ENCODE measurements at regions not wholly inside any gene's neighbourhood (a gene's known extent, or its start where the extent isn't known, plus 50 kb on each side); places are given as distances from the start of the nearest gene placed in this dataset.

GRCh38 chr10:80697926-80698325 is 160.2 kb downstream of the SH2D4B start:
- H3K36me3 ChIP-seq (ENCODE audit: control insufficient read depth, insufficient read depth, low read length): no peaks in the 10 kb centered on the region
- ATAC-seq (no peak), DNase-seq (ENCODE audit: low read depth, low spot score) (no peak)
- intact Hi-C loops (cut with micrococcal nuclease; ENCODE audit: unreplicated experiment) (loop anchor here (2.0 kb wide), 1 partner anchor 321 kb away; no protein-coding TSS in a partner anchor), in situ Hi-C loops (cut with HindIII; ENCODE audit: low pct_unique_long_range_greater_than_20kb, low sequenced_read_pairs) (no loop called here)
- POLR2A ChIA-PET: no interaction called here
- H3K4me1 ChIP-seq (ENCODE audit: control insufficient read depth, insufficient read depth, low read length): no peaks in the 10 kb centered on the region
- H3K9me3 ChIP-seq (ENCODE audit: control insufficient read depth, insufficient read depth, low read depth, low read length): no peaks in the 10 kb centered on the region
- TF ChIP-seq CTCF (IDR thresholded peaks at IDR 0.05) (no peak), SIN3A (IDR thresholded peaks at IDR 0.05; ENCODE audit: borderline replicate concordance, insufficient read depth, low read depth, low read length) (no peak), REST (IDR thresholded peaks at IDR 0.05; ENCODE audit: insufficient read depth in 1 of 2, low read depth in 2 of 2, low read length in 1 of 2) (no peak), TCF7L2 (IDR thresholded peaks at IDR 0.05; ENCODE audit: low read depth, low read length) (no peak), POLR2AphosphoS5 (IDR thresholded peaks at IDR 0.05; ENCODE audit: low read depth, low read length) (no peak)
- no peak overlapping the region for H3K27ac ChIP-seq (ENCODE audit: low read length)
- no peak overlapping the region for H3K4me3 ChIP-seq (ENCODE audit: low read depth in 2 of 2, low read length in 2 of 2)
- no TSS peak for BruUV-seq (replicated peaks)
- peaks cover 3% of the 10 kb centered on the region; the same call in 1 of the 2 replicates for H3K27me3 ChIP-seq (ENCODE audit: control insufficient read depth, insufficient read depth, low read length)
- CTCF ChIA-PET: no interaction called here

DNA sequence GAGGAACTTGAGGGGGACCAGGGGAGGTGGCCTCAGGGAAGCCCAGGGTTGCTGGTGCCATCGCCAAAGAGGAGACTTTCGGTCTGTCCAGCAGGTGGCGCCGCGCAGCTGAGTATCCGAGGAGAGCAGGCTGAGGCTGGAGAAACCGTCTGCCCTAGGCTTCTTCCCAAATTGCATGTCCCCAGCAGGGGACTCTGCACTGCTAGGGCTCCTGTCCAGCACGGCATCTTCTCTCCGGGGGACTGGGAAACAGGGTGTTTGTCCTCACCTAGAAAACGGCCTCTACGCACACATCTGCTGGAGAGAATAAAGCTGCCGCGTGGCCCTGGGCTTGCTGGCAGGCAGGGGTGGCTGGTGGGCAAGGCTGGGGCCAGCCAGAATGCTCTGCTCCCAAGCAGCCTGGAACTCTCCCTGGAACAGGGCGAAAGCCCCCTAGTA is 161.9 kb downstream of the SH2D4B start:
- Histone ChIP-seq H3K36me3 (ENCODE audit: control insufficient read depth, insufficient read depth, low read length) (no peaks in the 10 kb centered on the region), H3K27ac (ENCODE audit: low read length) (no peak overlapping the region), H3K4me1 (ENCODE audit: control insufficient read depth, insufficient read depth, low read length) (no peaks in the 10 kb centered on the region), H3K9me3 (ENCODE audit: control insufficient read depth, insufficient read depth, low read depth, low read length) (no peaks in the 10 kb centered on the region), H3K27me3 (ENCODE audit: control insufficient read depth, insufficient read depth, low read length) (peaks cover 3% of the 10 kb centered on the region; the same call in 1 of the 2 replicates), H3K4me3 (ENCODE audit: low read depth in 2 of 2, low read length in 2 of 2) (no peak overlapping the region)
- ATAC-seq (peak; percentile 94), DNase-seq (ENCODE audit: low read depth, low spot score) (peak; percentile 39)
- in situ Hi-C loops (cut with HindIII; ENCODE audit: low pct_unique_long_range_greater_than_20kb, low sequenced_read_pairs) (no loop called here), intact Hi-C loops (cut with micrococcal nuclease; ENCODE audit: unreplicated experiment) (loop anchor here (1.0 to 10.0 kb wide), 3 partner anchors 225 to 1135 kb away; no protein-coding TSS in a partner anchor)
- ChIA-PET CTCF (interaction anchor here (1.2 to 1.5 kb wide), 2 partner anchors 12 to 225 kb away, joined by 6 to 10 read pairs; no protein-coding TSS in a partner anchor), POLR2A (no interaction called here)
- no TSS peak for BruUV-seq (replicated peaks)
- no peak for TF ChIP-seq REST (IDR thresholded peaks at IDR 0.05; ENCODE audit: insufficient read depth in 1 of 2, low read depth in 2 of 2, low read length in 1 of 2)
- peak; percentile 96 for TF ChIP-seq CTCF (IDR thresholded peaks at IDR 0.05)

All from Panc1 (cell line).